H1 (cell line): ENCODE measurements at regions not wholly inside any gene's neighbourhood (a gene's known extent, or its start where the extent isn't known, plus 50 kb on each side); places are given as distances from the start of the nearest gene placed in this dataset.

Source experiments
- EP300 ChIP-seq, 2 experiments: IDR thresholded peaks; 1 replicate in 1 of 2; 2 replicates in 1 of 2; pipeline ENCODE4 v1.6.1; 2011 to 2012; ENCODE audit warnings: low read depth in 2 of 2, low read length in 2 of 2, mild to moderate bottlenecking in 2 of 2, borderline replicate concordance in 1 of 2, inconsistent platforms in 1 of 2, moderate library complexity in 1 of 2
- JUN ChIP-seq: IDR thresholded peaks from 2 replicates; pipeline ENCODE4 v1.6.1; 2011; ENCODE audit warnings: low read depth, mild to moderate bottlenecking, improper control_type of control experiment, low read length
- POU5F1 ChIP-seq: IDR thresholded peaks from 2 replicates; pipeline ENCODE4 v1.6.1; 2011; ENCODE audit warnings: low read depth, mild to moderate bottlenecking, low read length, moderate library complexity
- SIN3A ChIP-seq, 2 experiments: IDR thresholded peaks in 1 of 2; conservative IDR thresholded peaks in 1 of 2; 2 replicates each; pipeline ENCODE4 v1.6.1; 2011 to 2012; ENCODE audit warnings: low read length in 2 of 2, improper control_type of control experiment in 1 of 2, low read depth in 1 of 2, mild to moderate bottlenecking in 1 of 2
- TAF7 ChIP-seq: optimal IDR thresholded peaks from 2 replicates; pipeline ENCODE3; 2011; ENCODE audit warnings: low read depth, mild to moderate bottlenecking, inconsistent platforms, low read length, moderate library complexity, borderline replicate concordance
- TF ChIP-seq, protein P1 (sequence below): fragments of 300-600 bp; sonication (generic); IDR thresholded peaks from 2 replicates; pipeline ENCODE4 v1.7.1; 2012; ENCODE audit warnings: low read length, moderate library complexity, mild to moderate bottlenecking, inconsistent platforms; ENCODE audit not compliant: insufficient replicate concordance

DNA sequence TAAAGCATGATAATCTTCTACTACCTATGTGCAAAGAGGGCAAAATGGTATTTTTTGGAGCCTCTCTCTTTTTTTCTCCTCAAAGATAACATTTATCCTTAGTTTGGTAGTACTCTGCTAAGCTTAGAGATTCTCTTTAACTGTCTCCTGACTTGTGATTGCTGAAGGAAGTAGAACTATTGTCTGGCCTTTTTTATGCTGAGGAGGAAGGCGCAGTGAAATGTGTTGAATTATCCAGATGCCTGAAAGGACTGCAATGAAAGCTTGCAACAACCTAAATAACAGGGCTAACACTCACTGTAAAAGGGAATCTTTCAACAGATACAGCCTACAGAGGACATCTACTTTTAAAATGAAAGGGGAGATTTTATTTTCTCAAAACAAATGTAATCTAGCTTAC lies 59.5 kb upstream of the CCDC160 start (continued):
- TF ChIP-seq, protein P1, sequence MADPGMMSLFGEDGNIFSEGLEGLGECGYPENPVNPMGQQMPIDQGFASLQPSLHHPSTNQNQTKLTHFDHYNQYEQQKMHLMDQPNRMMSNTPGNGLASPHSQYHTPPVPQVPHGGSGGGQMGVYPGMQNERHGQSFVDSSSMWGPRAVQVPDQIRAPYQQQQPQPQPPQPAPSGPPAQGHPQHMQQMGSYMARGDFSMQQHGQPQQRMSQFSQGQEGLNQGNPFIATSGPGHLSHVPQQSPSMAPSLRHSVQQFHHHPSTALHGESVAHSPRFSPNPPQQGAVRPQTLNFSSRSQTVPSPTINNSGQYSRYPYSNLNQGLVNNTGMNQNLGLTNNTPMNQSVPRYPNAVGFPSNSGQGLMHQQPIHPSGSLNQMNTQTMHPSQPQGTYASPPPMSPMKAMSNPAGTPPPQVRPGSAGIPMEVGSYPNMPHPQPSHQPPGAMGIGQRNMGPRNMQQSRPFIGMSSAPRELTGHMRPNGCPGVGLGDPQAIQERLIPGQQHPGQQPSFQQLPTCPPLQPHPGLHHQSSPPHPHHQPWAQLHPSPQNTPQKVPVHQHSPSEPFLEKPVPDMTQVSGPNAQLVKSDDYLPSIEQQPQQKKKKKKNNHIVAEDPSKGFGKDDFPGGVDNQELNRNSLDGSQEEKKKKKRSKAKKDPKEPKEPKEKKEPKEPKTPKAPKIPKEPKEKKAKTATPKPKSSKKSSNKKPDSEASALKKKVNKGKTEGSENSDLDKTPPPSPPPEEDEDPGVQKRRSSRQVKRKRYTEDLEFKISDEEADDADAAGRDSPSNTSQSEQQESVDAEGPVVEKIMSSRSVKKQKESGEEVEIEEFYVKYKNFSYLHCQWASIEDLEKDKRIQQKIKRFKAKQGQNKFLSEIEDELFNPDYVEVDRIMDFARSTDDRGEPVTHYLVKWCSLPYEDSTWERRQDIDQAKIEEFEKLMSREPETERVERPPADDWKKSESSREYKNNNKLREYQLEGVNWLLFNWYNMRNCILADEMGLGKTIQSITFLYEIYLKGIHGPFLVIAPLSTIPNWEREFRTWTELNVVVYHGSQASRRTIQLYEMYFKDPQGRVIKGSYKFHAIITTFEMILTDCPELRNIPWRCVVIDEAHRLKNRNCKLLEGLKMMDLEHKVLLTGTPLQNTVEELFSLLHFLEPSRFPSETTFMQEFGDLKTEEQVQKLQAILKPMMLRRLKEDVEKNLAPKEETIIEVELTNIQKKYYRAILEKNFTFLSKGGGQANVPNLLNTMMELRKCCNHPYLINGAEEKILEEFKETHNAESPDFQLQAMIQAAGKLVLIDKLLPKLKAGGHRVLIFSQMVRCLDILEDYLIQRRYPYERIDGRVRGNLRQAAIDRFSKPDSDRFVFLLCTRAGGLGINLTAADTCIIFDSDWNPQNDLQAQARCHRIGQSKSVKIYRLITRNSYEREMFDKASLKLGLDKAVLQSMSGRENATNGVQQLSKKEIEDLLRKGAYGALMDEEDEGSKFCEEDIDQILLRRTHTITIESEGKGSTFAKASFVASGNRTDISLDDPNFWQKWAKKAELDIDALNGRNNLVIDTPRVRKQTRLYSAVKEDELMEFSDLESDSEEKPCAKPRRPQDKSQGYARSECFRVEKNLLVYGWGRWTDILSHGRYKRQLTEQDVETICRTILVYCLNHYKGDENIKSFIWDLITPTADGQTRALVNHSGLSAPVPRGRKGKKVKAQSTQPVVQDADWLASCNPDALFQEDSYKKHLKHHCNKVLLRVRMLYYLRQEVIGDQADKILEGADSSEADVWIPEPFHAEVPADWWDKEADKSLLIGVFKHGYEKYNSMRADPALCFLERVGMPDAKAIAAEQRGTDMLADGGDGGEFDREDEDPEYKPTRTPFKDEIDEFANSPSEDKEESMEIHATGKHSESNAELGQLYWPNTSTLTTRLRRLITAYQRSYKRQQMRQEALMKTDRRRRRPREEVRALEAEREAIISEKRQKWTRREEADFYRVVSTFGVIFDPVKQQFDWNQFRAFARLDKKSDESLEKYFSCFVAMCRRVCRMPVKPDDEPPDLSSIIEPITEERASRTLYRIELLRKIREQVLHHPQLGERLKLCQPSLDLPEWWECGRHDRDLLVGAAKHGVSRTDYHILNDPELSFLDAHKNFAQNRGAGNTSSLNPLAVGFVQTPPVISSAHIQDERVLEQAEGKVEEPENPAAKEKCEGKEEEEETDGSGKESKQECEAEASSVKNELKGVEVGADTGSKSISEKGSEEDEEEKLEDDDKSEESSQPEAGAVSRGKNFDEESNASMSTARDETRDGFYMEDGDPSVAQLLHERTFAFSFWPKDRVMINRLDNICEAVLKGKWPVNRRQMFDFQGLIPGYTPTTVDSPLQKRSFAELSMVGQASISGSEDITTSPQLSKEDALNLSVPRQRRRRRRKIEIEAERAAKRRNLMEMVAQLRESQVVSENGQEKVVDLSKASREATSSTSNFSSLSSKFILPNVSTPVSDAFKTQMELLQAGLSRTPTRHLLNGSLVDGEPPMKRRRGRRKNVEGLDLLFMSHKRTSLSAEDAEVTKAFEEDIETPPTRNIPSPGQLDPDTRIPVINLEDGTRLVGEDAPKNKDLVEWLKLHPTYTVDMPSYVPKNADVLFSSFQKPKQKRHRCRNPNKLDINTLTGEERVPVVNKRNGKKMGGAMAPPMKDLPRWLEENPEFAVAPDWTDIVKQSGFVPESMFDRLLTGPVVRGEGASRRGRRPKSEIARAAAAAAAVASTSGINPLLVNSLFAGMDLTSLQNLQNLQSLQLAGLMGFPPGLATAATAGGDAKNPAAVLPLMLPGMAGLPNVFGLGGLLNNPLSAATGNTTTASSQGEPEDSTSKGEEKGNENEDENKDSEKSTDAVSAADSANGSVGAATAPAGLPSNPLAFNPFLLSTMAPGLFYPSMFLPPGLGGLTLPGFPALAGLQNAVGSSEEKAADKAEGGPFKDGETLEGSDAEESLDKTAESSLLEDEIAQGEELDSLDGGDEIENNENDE = peak; percentile 22
- TF ChIP-seq TAF7 (no peak), EP300 (IDR thresholded peaks at IDR 0.05; ENCODE audit: borderline replicate concordance in 1 of 2, low read depth in 2 of 2, low read length in 2 of 2) (no peak), SIN3A (conservative IDR thresholded peaks at IDR 0.05 in 1 of 2, IDR thresholded peaks at IDR 0.05 in 1 of 2; ENCODE audit: low read depth in 1 of 2, low read length in 2 of 2) (no peak), POU5F1 (no peak), JUN (no peak)
